Left lobe of liver (tissue), 2 donors: ENCODE measurements at regions not wholly inside any gene's neighbourhood (a gene's known extent, or its start where the extent isn't known, plus 50 kb on each side); places are given as distances from the start of the nearest gene placed in this dataset.

Experiments used
- ATAC-seq: fragments of 200-7000 bp; cut with Tn5 transposase; one replicate; pipeline ENCODE4 v1.9.1; 2020; ENCODE audit warnings: mild to moderate bottlenecking, moderate library complexity
- DNase-seq: peaks from one replicate; pipeline ENCODE4 v3.0.0-alpha.2; 2020; ENCODE audit warnings: low spot score
- donor health status: DM: no; HTN: no; CAD: no; lungs with moderate emphysema.
- donor health status: DM: no; HTN: yes; CAD: no.

- DNase-seq (no peak), ATAC-seq (no peak)
Measured at GRCh38 chr15:29334544-29334943, 64.9 kb upstream of the NSMCE3 start.

DNA sequence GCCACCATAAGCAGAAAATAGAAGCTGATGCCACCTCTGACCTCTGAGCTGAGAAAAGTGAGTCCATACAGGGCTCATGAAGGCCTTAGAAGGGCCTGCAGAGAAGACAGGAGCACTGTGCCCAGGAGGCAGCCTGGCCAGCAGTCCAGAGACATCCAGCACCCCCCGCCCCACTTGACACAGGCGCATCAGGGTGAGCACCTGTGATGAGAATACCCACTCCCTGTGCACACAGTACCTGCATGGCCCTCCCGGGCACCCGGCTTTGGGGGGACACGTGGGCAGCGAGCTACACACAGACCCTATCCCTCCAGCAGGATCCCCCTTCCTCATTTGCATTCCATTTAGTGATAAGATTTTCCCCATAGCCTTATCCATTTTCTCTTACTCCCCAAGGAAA, 63.6 kb upstream of the NSMCE3 start:
- no peak for DNase-seq
- ATAC-seq: no peak

DNA sequence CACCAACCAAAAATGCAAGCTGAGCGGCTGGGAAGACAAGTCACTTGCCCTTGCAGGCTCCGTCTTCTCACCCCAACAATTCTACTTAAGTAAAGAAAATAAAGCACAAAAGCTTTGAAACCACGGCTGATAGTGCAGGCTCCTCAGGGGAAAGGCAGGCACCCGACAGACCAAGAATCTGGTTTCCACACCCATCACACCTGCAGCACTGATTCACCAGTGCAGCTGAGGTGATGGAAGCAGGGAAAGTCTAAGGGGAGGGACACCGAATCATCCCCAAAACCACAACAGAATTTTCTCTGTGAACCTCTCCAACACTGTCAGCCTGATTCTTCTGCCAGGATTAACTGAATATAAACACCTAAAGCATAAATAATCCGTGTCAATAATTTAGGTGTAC, 62.0 kb upstream of the NSMCE3 start:
- ATAC-seq: no peak
- no peak for DNase-seq

DNA sequence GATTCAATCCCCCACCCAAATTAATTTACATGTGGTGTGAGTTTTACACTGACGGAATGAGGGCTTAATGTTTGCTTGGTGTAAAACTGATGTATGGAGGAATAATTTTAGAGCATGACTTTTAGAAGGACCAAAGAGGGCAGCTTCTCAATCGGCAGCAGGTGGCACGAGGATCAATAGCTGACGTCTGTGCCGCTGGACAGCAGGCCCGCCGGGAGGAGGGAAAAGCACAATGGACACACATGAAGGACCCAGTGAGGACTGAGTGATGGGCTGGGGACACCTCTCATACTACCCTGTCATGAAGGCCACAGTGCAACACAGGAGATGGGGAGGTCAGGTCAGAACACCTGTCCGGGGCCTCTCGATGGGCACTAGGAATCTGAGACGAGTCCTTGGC, 61.4 kb upstream of the NSMCE3 start:
- ATAC-seq (no peak), DNase-seq (no peak)

- no peak for ATAC-seq
- no peak for DNase-seq
Measured at GRCh38 chr15:29324746-29325145, 55.1 kb upstream of the NSMCE3 start.

- ATAC-seq (no peak), DNase-seq (no peak)
Measured at GRCh38 chr15:29323557-29323956, 53.9 kb upstream of the NSMCE3 start.

DNA sequence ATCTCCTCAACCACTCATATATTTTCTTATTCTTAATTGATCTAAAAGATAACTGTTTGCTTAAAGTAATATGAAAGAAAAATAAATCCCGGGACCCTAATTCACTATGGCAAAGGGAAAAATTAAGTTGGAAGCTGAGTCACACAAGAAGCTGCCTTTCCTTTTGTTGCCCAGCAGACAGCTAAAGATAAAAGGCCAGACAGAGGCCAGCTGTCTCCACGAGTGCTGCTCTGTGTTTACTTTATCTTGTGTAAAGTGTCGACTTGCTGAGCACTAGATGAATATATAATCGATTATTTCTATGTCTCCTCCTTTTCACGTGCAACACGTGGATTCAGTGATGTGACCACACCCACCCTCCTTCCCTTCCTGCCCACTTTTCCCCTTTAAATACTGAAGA, 52.8 kb upstream of the NSMCE3 start:
- no peak for ATAC-seq
- DNase-seq: no peak

GRCh38 chr15:29320420-29320819, 50.8 kb upstream of the NSMCE3 start:
- DNase-seq (no peak), ATAC-seq (no peak)

- DNase-seq (no peak), ATAC-seq (no peak)
Measured at GRCh38 chr15:29319823-29320222, 50.2 kb upstream of the NSMCE3 start.
